Epithelial cell of prostate (primary cell): ENCODE measurements at regions not wholly inside any gene's neighbourhood (a gene's known extent, or its start where the extent isn't known, plus 50 kb on each side); places are given as distances from the start of the nearest gene placed in this dataset.
"Not testable (repeated sequence)": the region's sequence is repeated elsewhere in the genome, so short reads cannot be mapped to it uniquely, and the experiment has no call there.

Experiments used
- DNase-seq: peaks from one replicate; pipeline ENCODE4 v3.0.0-alpha.2; 2011; ENCODE audit warnings: low read depth, low spot score
- H3K27ac ChIP-seq: fragments of 450-650 bp; 2 replicates; pipeline ENCODE4 v1.5.1; 2017; ENCODE audit warnings: mild to moderate bottlenecking

DNA sequence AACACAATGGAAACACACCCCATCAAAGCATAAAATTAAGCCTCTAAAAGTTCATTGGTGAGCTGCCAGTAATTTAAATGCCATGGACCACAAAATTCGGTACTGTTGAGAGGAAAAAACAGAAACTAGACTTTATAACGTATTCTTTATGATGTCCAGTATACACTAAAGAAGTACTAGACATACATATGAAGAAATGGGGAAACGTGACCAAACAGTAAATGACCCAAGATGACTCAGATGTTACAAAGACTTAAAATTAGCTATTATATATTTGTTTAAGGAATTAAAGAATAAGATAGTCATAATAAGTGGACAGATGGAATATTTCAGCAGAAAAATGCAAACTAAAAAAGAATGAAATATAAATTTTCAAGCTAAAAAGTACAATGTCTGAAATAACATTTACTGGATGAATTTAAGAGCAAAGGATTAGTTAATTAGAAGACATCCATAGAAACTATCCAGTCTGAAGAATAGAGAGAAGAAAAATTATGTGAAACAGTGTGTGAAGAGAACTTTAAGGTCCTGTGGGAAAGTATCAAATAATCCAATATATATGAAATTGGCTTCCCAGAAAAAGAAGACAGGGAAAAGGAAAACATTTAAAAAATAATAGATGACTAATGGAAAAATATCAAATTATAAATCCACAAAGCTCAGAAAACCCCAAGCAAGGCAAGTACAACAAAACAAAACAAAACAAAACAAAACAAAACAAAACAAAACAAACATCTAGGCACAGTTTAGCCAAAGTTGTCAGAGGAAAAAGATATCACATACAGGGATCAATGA lies 69.4 kb downstream of the SAMD9 start:
- no peak overlapping the region for H3K27ac ChIP-seq
- no peak for DNase-seq

DNA sequence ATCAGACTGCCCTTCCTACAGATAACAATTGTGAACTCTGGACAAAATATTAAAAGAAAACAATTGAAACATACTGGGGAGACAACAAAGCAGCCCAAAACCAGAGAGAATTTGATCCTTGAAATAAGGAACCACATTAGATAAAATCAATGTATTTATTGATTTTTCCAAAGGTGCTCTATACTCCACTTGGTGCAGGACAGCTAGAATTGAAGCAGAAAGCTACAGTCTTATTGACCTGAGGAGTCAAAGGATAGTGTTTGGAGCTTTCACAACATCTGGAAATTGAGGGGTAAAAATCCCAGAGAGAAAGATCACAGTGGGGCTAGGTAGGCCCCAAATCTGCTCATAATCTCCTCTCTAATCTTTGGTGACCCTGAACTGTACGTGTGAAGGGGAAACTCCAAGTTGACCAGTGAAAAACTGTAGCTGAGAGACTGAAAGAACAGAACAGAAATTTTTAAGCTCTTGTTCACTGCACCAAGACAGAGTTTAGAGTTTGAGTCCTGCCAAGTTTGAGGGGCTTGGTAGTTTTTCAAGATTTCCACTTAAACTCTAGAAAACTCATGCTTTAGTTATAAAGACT lies 70.2 kb downstream of the SAMD9 start:
- no peak overlapping the region for H3K27ac ChIP-seq
- no peak for DNase-seq

DNA sequence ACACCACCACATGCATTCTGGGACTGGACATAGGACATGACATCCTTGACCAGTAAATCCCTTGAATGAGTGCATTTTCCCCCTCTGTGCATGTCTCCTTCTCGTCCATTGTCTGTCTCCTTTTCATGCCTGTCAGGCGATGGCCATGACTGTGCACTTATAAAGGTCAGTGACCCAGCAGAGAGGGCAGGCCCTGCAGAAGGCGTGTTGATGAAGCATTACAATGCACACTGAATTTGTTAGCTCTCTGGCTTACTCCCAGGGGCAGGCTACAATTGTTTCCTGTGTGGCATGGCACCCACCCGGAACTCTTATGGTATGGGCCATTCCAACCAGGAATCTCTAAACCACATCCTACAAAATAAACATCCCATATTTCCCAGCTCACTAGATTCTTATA lies 71.1 kb downstream of the SAMD9 start:
- DNase-seq, result no peak
- H3K27ac ChIP-seq, result no peak overlapping the region

DNA sequence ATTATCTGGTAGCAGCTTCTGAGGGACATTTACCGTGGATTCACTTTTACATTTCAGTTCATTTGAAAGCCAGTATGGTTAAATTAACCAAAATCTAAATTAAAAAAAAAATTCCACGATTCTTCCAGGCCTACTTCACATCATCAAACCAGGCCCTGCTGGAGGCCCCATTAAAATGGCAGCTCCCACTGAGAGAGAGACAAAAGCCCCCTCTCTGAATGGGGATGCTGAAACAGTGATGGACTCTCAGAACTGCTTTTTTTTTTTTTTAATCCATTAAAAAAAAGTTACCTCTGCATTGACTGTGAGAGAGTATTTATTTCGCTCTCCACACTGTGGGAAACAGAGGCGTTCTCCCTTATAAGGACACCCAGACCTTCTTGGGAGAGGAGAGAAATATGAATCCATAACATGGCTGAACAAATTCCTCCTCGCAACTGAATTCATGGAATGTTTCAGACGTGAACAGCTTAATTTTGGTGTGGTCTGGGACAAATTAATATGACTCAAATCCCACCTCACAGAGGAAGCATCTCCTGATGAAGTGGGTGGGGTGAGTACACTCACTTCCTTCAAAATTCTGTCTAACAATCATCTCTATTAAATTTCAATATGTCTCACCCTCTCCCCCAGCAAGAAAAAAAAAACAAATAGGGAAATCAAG lies 73.5 kb downstream of the SAMD9 start:
- H3K27ac ChIP-seq, result peak overlapping the region; percentile 69
- no peak for DNase-seq

DNA sequence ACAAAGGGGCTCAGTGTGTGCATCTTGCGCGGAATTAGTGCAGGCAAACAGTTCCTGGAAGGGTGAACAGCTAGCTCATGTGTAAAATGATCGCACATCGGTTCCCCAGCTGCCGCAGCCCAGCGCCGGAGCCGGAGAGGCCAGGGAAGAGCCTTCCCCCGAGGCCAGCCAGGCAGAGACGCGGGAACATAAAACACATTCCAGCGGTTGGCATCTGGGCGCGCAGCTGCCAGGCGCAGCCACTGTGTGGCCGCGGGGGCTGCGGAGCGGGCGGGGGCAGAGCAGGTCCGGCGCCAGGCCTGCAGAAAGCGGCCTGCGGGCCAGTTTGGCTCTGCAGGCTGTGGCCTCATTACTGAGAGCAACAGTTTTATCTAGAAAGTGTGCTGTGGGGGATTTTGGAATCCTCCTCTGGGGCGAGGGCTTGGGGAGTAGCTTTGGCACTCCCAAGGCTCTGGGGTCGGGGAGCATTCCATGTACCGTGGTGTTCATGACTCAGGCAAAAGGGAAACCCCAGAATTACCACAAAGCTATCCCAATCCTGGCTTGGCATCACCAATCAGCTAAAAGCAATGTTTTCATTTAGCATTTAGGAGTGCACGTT lies 74.3 kb downstream of the SAMD9 start:
- peak overlapping the region; percentile 69 for H3K27ac ChIP-seq
- no peak for DNase-seq

DNA sequence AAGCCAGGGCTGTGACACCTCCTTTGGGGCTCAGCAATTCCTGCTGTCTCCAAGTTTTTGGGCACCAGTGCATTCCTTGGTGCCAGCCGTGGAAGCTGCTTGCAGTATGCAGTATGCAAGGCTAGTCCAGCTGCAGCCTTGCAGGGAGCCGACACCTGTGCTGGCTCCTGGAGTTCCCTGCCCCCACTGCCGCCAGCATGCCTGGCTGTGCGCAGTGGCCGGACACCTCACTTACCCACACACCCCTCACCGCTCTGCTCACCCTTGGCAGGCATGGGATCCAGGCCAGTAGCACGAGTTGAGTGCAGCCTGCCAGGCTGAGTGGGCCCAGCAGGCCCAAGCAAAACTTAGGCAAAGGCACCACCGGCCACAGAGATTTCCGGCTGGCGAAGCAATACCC lies 77.4 kb downstream of the SAMD9 start:
- no peak for DNase-seq
- H3K27ac ChIP-seq, result no peak overlapping the region

DNA sequence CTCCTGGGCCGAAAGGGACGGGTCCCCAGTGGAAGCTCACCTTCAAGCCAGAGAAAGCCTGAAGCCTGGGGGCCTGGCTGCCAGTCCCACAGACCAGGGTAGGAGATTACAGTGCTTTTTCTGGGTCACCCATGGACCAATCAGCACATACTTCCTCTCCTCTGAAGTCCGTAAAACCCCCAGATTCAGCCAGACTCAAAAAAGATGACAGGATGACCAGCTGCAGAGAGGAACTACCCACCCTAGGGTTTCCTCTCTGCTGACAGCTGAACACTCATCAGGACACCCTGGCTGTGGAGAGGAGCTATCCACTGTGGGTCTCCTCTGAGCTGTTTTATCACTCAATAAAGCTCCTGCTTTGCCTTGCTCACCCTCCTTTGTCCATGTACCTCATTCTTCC lies 78.0 kb downstream of the SAMD9 start:
- no peak overlapping the region for H3K27ac ChIP-seq
- DNase-seq, result no peak

DNA sequence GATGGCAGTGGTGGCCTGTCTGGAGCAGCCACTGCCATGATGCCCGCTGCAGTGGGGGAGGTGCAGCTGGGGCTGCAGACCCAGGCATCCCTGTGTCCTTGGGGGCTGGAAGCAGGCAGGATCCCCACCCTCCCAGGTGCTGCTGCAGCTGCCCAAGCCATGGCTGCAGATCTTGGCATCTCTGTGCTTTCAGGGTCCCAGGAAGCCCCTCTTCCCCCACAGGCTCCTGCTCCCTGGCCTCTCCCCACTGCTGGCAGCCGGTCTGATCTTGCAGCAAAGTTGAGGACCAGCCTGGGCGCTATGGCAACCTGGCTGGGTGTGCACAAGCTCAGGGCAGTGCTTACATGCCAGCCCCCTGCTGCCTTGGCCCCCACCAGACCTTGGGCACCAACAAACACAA lies 78.5 kb downstream of the SAMD9 start:
- H3K27ac ChIP-seq, result no peak overlapping the region
- DNase-seq, result no peak

DNA sequence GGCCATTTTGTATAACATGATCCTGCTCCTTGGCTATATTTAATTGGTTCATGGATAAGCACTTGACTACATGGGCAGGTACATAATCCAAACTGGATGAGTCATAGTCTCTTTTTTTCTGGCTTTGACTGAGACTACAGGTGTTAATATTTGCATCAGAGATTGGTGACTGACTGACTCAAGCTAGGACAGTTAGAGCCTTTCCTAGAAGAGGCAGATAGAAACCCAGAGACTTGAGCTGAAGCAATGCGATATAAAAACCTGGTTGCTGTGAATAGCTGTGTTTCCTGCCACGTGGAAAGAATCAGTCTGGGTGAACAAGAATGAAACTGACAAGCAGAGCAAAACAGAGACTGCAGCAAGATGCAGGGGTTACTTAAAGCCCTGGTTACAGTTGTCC lies 81.0 kb downstream of the SAMD9 start:
- DNase-seq, result no peak
- H3K27ac ChIP-seq, result no peak overlapping the region

DNA sequence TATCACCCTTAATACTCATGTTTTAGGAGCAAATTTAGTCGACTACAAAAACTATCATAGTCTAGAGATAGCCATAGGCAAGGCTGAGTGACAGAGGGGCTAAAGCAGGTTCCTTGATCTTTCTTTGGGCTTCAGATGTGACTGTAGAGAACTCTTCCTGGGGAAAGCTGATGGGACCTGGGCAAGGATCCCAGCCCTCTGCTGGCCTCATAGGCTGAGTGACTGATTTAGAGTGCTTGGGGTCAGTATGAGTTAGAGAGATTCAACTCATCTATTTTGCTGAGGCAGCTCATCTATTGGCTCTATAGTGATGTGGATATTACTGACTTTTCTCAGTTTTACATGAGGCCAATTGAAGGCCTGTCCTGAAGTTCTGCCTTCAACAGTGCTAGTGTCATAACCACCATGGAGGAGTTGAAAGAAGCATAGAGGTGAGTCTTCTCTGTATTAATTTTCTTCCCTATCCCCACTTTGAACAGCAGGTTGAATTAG lies 81.6 kb downstream of the SAMD9 start:
- no peak for DNase-seq
- no peak overlapping the region for H3K27ac ChIP-seq

DNA sequence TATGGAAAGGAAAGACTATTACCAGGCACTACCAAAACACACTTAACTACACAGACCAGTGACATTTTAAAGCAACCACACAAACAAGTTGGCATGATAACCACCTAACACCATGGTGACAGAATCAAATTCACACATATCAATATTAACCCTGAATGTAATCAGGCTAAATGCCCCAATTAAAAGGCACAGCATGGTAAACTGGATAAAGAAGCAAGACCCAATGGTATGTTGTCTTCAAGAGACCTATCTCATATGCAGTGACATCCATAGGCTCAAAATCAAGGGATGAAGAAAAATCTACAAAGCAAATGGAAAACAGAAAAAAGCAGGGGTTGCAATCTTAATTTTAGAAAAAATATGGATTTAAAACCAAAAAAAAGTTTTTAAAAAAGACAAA lies 86.0 kb downstream of the SAMD9 start:
- DNase-seq, result no peak
- no peak overlapping the region for H3K27ac ChIP-seq

DNA sequence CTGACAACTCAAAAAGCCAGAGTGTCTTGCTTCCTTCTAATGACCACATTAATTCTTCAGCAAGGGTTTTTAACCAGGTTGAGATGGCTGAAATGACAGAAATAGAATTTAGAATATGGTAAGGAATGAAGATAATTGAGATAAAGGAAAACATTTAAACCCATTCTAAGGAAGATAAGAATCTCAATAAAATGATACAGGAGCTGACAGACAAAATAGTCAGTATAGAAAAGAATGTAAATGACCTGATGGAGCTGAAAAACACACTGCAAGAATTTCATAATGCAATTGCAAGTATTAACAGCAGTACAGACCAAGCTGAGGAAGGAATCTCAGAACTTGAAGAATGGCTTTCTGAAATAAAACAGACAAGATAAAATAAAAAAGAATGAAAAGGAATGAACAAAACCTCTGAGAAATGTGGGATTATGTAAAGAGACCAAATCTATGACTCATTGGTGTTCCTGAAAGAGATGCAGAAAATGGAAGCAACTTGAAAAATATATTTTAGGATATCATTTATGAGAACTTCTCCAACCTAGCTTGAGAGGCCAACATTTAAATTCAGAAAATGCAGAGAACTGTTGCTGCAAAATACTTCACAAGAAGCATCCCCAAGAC lies 87.1 kb downstream of the SAMD9 start:
- no peak for DNase-seq
- no peak overlapping the region for H3K27ac ChIP-seq

DNA sequence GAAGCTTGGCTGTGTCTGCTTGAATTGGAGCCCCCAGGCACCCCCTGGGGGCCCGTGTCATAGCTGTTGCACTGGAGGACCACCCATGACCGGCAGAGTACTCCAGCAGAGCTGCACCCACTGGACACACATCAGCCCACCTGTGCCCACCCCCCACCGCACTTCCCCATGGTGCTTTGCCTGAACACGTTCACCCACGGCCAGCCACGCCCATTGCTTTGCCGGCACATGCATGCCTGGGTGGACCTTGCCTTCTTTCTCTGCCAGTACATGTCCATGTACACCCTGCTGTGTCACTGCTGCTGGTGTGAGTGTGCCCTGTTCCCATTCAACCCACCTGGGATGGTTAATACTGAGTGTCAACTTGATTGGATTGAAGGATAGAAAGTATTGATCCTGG lies 88.7 kb downstream of the SAMD9 start:
- no peak for DNase-seq
- H3K27ac ChIP-seq, result no peak overlapping the region

DNA sequence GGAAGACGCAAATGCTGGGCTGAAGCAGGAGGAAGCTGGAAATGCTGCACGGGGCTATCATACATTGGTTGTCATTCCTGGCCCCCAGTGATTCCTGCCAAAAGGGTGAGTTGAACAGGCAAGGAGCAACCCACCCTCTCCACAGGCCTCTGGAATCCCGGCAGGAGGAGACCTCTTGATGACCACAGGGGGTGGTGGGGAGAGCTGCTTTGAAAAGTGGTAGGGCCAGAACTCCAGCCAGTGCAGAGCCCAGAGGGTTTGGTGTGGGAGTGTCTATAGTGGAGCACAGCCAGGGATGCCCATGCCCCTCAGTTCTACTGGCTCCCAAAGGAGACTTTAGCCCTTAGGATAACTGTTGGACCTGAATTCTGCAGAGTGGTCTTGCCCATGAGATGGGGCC lies 89.2 kb downstream of the SAMD9 start:
- no peak overlapping the region for H3K27ac ChIP-seq
- DNase-seq, result no peak

DNA sequence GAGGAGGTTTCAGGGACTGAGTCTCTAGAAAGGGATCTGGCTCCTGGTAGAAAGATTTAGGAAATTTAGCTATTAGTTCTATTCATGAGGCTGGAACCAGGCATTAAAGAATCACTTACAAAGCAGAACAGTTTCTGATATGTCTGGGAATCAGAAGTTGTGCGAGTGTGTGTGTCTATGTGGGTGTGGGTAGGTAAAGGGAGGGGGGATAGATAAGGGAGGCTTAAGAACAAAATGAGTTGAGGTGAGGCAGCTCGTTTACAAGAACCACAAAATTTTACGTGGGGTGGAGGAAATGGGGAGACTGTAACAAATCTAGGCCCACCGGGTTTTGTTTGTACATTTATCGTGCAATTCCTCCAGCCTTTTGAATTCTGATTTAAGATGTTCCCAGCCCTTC lies 90.7 kb downstream of the SAMD9 start:
- no peak for DNase-seq

DNA sequence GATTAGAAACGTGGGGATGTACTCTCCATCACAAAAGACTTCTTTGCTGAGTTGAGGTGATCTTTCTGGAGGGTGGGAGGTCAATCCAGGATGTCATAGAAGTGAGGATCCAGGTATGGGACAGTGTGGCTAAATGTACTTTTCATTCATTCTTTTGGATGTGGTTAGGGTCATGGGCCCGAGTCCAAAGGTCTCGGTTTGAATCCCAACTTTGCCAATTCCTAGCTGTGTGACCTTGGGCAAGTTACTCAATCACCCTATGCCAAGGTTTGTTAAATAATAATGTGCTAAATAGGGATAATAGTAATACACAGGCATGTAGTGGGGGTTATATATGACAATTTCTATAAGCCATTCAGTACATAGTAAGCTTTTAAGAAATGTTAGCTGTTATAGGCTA lies 91.4 kb downstream of the SAMD9 start:
- no peak for DNase-seq
- H3K27ac ChIP-seq, result no peak overlapping the region

More for the DNA sequence above, 90.7 kb downstream of the SAMD9 start:
- no peak overlapping the region for H3K27ac ChIP-seq

DNA sequence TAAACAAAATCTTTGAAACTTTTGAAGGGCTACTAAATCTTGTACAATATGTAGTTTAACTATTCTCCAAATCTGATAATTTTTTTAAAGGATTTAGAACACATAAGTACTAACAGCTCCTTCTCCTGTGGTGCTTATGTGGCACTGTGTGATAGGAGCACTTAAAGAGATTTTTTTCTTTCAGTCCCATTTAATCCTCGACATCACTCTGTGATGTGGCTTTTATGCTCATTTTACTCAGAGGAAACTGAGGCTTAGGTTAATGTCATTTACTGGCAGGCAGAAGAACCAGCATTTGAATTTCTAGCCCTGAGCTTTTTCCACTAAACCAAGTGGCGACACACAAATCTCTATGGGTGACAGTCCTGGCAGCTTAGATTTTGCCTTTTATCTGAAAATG lies 92.4 kb downstream of the SAMD9 start:
- H3K27ac ChIP-seq, result no peak overlapping the region
- DNase-seq, result no peak

DNA sequence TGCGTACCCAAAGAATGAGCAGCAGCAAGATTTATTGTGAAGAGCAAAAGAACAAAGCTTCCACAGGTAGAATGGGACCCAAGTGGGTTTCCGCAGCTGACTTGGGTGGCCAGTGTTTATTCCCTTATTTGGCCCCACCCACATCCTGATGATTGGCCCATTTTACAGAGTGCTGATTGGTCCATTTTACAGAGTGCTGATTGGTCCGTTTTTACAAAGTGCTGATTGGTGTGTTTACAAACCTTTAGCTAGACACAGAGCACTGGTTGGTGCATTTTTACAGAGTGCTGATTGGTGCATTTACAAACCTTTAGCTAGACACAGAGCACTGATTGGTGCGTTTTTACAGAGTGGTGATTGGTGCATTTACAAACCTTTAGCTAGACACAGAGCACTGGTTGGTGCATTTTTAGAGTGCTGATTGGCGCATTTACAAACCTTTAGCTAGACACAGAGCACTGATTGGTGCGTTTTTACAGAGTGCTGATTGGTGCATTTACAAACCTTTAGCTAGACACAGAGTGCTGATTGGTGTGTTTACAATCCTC lies 94.8 kb downstream of the SAMD9 start:
- DNase-seq, H3K27ac ChIP-seq: not testable (repeated sequence)

DNA sequence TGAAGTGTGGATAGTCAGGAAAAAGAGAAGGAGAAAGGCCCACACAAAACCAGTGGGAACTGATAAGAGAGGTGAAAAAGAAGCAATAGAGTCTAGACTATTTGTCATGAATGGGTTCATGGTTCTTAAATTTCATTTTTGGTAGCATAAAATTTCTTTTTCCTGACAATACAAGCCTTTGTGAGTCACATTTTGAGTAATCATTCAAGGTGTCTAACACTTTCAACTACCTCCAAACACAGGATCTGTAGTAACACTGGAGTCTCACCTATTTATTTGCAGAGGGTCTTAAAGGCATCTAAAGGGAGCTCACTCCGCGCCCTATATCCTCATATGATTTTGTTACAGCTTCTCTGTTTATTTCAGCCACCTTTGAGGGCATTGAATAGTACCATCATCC lies 96.0 kb downstream of the SAMD9 start:
- no peak for DNase-seq
- no peak overlapping the region for H3K27ac ChIP-seq

DNA sequence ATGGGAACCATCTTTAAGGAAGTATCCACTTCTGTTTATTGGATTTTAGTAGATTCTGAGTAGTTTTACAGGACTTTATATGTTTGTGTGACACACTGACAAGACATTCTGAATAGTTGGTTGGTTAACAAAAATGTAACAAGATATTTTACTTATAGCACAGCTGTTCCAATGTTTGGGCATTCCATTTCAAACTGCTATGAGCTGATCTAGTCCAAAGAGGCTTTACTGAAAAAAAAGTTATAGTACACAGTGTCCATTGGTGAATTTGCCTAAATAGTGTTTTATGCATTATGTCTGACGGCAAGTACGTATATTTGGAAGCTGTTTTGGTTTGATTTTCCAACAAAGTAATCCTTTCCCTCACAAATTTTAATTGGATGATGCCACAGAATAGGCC lies 99.1 kb downstream of the SAMD9 start:
- no peak overlapping the region for H3K27ac ChIP-seq
- no peak for DNase-seq
